NCI-H187 (cell line): ENCODE measurements at regions not wholly inside any gene's neighbourhood (a gene's known extent, or its start where the extent isn't known, plus 50 kb on each side); places are given as distances from the start of the nearest gene placed in this dataset.

Experiments
- DNase-seq, 2 experiments: peaks; one replicate each; lab custom pipeline; 2025; lab: John Stamatoyannopoulos, UW

GRCh38 chr4:96784336-96784735 lies 944.4 kb downstream of the PDHA2 start:
- no peak for DNase-seq

DNA sequence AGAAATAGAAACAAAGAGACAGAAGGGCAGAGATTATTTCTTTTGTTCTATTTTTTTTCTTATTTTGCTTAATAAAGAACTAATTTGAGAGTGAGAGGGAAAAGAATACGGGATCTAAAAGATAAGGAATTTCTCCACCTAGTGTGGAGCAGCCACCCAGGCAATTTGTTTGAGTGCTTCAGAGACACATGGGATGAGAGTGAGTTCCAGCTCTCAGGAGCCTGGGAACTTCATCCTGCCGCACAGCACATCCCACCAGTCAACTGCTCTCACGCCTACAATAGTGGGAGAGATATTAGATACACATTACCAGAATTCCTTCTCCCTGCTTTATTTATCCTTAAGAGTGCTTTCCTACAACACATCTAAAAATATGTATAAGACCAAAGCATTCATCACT lies 946.4 kb downstream of the PDHA2 start:
- DNase-seq = no peak

DNA sequence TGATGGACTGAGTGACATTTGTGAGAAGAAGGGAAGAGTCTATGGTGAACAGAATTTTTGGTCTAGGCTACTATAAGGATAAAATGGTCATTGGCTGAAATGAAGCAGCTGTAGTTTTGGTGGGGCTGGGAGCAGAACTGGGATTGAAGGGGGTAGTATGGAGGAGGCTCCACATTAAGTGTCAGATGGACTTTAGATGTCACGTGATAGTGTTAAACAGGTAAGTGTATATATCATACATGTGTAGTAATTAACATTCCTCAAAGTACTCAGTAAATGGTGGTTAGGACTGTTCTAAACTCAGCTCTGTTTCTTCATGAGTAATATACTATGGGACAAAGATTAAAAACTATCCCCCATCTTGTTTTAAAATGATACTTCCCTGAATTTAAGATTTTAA lies 947.9 kb downstream of the PDHA2 start:
- no peak for DNase-seq

- no peak for DNase-seq
Measured at GRCh38 chr4:96809563-96809962, 969.7 kb downstream of the PDHA2 start.

- DNase-seq = no peak
Measured at GRCh38 chr4:96827086-96827485, 987.2 kb downstream of the PDHA2 start.

GRCh38 chr4:96833831-96834230 lies 993.9 kb downstream of the PDHA2 start:
- DNase-seq = no peak

- no peak for DNase-seq
Measured at GRCh38 chr4:96835991-96836390, 996.1 kb downstream of the PDHA2 start.

GRCh38 chr4:96839441-96839840 lies 999.5 kb downstream of the PDHA2 start:
- no peak for DNase-seq

GRCh38 chr4:96841801-96842200 lies 1001.9 kb downstream of the PDHA2 start:
- no peak for DNase-seq

DNA sequence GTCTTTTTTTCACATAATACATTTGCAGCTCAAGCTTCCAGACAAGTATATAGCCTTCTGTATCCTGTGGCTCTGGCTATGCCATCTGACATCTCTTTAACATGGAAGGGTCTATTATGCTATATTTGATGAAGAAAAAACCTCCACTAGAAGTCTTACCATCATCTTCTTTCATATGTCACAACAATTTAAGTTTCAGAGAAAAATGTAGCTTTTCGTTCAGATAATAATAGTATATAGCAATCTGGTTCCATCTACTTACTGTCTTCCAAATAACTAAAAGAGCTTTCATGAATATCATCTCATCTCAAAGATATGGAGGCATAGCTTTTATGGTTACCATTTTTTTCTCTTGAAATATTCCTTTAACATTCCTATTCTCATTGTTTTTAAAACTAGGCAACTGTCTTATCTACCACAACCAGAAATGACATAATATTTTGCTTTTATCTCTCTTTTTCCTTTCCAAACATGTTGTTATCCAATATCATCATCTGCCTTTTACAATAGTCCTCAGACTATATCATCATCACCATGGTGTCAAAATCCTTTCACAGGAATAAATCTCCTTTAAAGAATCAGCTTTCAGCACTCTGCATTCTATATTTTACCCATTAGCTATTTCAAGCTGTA lies 1005.1 kb downstream of the PDHA2 start:
- no peak for DNase-seq

DNA sequence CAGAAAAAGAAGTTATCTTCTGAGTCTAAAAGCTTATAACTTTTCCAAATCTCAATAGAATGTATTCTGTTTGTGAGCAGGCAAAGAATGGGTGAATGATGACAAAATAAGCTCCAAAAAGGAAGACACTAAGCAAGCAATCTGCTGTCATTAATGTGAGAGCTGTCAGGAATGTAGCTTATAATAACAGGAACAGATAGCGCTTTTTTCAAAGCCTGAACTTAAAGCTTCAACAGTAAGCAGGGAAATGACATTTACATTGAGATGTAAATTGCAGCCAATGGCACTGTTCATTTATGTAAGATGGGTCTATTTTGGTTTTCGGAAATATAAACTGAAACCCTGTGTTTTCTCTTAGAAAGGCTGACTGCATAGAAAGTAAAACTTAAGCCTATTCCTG lies 1005.9 kb downstream of the PDHA2 start:
- no peak for DNase-seq

- DNase-seq = no peak
Measured at GRCh38 chr4:96874657-96875056, 1034.8 kb downstream of the PDHA2 start.

DNA sequence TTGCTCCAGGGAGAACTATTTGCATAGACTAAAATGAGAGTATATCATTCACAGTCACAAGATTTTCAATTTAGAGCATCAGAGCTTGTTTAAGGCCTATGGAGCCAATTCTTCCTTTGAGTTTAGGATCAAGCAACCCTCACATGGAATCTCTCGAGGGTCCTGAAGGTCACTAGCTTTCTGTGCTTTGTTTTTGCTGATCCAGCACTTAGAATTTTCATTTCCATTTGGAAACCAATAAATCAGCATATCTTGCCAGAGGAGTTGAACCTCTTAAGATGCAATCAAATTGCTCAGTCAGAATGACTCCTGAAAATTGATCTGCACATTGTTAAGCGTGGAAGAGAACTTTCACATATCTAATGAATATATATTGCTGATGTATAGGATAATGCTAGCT lies 1039.6 kb downstream of the PDHA2 start:
- no peak for DNase-seq

DNA sequence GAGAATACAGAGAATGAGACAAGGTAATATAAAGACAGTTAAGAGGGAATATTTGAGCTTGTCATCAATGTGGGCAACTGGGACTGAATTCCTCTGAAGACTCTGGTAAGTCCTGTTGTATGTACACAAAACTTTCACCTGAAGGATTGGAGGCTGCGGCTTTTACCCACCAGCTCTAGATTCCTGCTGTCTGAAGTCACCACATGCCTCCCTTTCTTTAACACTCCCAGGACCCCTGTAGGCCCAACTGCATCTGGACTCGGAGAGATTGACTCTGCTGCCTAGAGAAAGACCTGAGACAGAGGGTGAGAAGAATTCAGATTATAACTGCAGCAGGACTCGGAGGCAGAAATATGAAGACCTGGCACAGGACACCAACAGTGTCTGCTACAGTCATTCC lies 1048.0 kb downstream of the PDHA2 start:
- DNase-seq = no peak

DNA sequence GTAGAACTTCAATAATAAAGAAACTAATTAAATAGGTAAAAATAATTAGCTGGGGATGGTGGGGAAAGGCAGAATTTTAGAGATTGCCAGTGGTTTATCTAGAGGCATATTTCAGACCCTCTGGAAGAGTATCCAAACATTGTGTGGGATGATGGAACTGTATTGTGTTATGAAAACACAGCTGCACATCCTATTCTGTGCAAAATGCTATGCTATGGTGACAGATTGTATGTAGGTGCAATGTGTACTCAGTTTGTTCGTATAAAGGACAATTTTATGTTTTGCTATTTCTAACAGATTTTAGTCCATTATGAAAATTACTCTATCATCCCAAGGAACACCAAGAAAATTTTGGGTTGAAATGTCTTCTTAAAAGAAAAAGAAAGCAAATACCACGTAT lies 1054.7 kb downstream of the PDHA2 start:
- no peak for DNase-seq

GRCh38 chr4:96895826-96896225 lies 1055.9 kb downstream of the PDHA2 start:
- DNase-seq = no peak

- no peak for DNase-seq
Measured at GRCh38 chr4:96912716-96913115, 1072.8 kb downstream of the PDHA2 start.

DNA sequence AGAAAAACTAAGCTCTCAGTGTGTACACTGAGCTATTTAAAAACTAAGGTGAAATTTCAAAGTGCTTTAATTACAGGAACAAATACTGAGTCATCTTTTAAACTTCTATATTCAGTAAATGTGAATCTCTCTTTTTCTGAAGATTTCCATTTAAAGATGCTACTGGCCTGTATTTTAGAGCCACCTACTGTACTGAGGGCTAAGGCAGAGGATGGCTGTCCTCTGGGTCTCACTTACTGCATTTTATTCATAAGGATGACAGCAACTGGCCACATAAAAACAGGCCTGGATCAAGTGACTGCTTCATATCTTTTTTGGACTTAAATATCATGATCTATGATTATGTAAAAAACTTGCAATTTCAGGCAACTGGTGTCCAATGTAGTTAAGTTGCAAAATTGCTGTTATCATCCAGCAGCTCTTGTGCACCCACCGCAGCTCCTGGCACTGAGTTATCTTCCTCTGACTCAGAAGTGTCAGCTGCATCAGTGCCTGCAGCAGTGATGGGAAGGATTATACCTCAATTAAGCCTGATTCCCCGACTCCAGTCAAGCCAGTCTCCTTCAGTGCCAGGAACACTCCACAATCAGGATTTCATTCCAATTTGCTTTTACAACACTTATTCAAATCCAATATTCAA lies 1073.7 kb downstream of the PDHA2 start:
- DNase-seq = no peak

DNA sequence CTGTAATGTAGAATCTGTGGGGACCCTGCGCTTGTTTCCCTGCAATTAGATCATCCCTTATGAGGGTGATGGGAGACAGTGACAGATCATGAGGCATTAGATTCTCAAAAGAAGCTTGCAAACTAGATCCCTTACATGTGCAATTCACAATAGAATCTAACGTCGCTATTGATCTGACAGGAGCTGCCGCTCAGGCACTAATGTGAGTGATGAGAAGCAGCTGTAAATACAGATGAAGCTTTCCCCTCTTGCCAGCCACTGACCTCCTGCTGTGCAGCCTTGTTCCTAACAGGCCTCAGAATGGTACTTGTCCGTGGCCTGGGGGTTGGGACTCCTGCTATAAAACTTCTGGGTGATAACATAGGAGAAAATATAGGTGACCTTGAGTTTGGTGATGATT lies 1076.8 kb downstream of the PDHA2 start:
- DNase-seq = peak in 1 of 2 experiments; percentile 1

GRCh38 chr4:96936886-96937285 lies 1097.0 kb downstream of the PDHA2 start:
- no peak for DNase-seq

DNA sequence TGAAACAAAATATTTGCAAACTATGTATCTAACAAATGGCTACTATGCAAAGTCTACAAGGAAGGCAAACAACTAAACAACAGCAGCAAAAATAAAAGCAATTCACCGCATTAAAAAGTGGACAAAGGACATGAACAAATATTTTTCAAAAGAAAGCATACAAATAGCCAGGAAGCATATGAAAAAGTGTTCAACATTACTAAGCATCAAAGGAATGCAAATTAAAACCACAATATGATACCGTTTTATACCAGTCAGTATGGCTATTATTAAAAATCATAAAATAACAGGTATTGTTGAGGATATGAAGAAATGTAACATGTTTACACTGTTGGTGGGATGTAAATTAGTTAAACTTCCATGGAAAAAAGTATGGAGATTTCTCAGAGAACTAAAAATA lies 1106.7 kb downstream of the PDHA2 start:
- no peak for DNase-seq

- DNase-seq = no peak
Measured at GRCh38 chr4:96952610-96953009, 1112.7 kb downstream of the PDHA2 start.

GRCh38 chr4:96955226-96955625 lies 1115.3 kb downstream of the PDHA2 start:
- DNase-seq = no peak

DNA sequence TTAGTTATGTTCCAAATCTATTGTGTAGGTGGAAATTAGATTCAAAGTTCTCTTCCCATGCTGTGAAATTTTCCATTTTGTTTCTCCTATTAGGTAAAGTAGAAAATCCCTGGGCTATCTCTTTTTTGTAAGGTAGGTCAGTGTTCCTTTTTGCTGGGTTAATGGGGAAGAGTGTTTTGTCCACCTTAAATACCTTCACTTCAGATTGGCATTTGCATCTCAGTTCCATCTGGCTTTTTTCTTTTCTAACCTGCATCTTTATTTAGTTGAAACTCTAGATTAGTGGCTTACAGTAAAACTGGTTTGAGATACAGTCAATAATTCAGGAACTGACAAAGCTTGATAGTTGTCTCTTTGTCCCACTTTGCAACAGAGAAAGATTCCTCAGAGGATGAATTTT lies 1115.8 kb downstream of the PDHA2 start:
- DNase-seq = no peak
